ENCODE measurements at regions not wholly inside any gene's neighbourhood (a gene's known extent, or its start where the extent isn't known, plus 50 kb on each side); places are given as distances from the start of the nearest gene placed in this dataset.

DNA sequence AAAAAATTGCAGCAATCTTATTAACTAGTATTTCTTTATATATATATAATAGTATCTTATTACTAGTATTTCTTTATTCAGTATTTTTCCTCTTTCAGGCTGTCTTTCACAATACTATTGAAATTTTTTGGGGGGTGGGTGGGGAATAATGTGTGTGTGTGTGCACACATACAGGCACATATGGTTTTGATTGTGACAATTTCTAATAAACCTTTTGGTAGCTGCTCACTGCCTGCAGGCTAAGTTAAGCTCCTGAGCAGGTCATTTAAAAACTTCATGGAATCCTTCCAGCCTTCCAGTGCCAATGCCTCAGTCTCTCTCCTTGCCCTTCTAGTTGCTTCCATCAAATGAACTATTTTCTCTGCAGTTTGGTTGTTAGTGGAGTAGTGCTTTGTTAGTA lies 490.1 kb downstream of the PCNX1 start:
- TF ChIP-seq POLR2A (IDR thresholded peaks at IDR 0.05; ENCODE audit: low read length) (no peak), GATA1 (IDR thresholded peaks at IDR 0.05; ENCODE audit: low read depth, low read length) (no peak)

Measured in erythroblast (primary cell).